ENCODE measurements at regions not wholly inside any gene's neighbourhood (a gene's known extent, or its start where the extent isn't known, plus 50 kb on each side); places are given as distances from the start of the nearest gene placed in this dataset.

DNA sequence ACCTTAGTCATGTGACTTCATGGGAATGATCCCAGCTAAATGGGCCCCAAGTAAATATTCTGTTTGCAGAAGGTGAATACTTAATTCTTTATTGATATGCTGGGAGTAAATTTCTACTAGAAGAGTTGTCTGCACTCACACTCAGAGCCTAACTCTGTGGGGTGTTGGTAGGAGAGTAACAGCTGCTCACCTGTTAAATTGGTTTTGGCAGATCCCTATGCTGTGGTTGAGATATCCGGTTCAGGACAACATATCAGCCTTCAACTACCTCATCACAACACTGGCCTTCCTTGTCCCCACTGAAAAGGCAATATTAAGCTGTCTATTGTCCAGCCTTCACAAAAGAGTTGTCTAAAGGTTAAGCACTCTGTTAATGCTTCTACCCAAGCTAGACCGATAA, 738.3 kb downstream of the INHBA start:
- DNase-seq (no peak), ATAC-seq (no peak)
- H3K27me3 Mint-ChIP-seq (ENCODE audit: low read depth): no peaks in the 10 kb centered on the region
- H3K9me3 Mint-ChIP-seq: no peaks in the 10 kb centered on the region
- H3K36me3 Mint-ChIP-seq (ENCODE audit: insufficient read depth): no peaks in the 10 kb centered on the region
- H3K4me1 Mint-ChIP-seq (ENCODE audit: low read depth): no peaks in the 10 kb centered on the region
- no peak overlapping the region for H3K4me3 Mint-ChIP-seq

DNA sequence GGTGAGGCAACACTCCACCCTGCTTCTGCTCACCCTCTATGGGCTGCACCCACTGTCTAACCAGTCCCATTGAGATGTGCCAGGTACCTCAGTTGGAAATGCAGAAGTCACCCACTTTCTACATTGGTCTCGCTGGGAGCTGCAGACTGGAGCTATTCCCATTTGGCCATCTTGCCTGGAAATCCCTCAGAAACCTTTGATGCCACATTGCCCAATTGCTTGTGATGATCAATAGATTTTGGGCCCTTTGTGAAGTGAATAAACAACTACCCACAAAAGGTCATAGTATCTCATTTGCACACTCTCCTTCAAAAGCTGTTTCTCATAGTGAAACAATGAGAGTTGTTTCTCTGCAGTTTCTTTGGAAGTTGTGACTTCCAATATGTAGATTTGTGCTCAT, 742.9 kb downstream of the INHBA start:
- DNase-seq (no peak), ATAC-seq (no peak)
- Mint-ChIP-seq H3K27me3 (ENCODE audit: low read depth) (no peaks in the 10 kb centered on the region), H3K4me1 (ENCODE audit: low read depth) (no peaks in the 10 kb centered on the region), H3K4me3 (no peak overlapping the region), H3K36me3 (ENCODE audit: insufficient read depth) (no peaks in the 10 kb centered on the region), H3K9me3 (peaks cover 10% of the 10 kb centered on the region)

GRCh38 chr7:40948239-40948638, 754.7 kb downstream of the INHBA start:
- DNase-seq (no peak), ATAC-seq (no peak)
- H3K36me3 Mint-ChIP-seq (ENCODE audit: insufficient read depth): no peaks in the 10 kb centered on the region
- no peaks in the 10 kb centered on the region for H3K4me1 Mint-ChIP-seq (ENCODE audit: low read depth)
- peaks cover 20% of the 10 kb centered on the region for H3K9me3 Mint-ChIP-seq
- H3K4me3 Mint-ChIP-seq: no peak overlapping the region
- H3K27me3 Mint-ChIP-seq (ENCODE audit: low read depth): no peaks in the 10 kb centered on the region

DNA sequence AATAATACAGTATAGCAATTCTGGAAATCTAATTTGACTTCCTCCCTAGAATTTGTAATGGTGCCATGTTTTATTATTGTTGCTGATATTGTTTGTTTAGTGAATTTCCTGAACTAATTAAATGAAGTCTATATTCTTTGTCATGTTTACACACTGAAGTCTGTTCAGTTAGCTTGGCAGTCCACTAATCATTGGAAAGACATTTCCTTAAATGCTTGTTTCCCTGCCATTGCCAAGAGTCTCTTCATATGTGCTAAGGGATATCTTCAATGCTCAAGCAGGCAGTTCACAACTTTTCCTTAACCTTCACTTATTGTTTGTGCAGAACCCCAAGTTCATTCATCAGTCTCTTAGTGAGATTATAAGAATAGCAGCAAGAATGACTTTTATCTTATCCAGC, 755.3 kb downstream of the INHBA start:
- H3K27me3 Mint-ChIP-seq (ENCODE audit: low read depth): no peaks in the 10 kb centered on the region
- DNase-seq (no peak), ATAC-seq (no peak)
- no peaks in the 10 kb centered on the region for H3K4me1 Mint-ChIP-seq (ENCODE audit: low read depth)
- peaks cover 21% of the 10 kb centered on the region for H3K9me3 Mint-ChIP-seq
- no peak overlapping the region for H3K4me3 Mint-ChIP-seq
- no peaks in the 10 kb centered on the region for H3K36me3 Mint-ChIP-seq (ENCODE audit: insufficient read depth)

GRCh38 chr7:40946549-40946948, 756.3 kb downstream of the INHBA start:
- Mint-ChIP-seq H3K4me1 (ENCODE audit: low read depth) (no peaks in the 10 kb centered on the region), H3K9me3 (peaks cover 28% of the 10 kb centered on the region), H3K4me3 (no peak overlapping the region), H3K27me3 (ENCODE audit: low read depth) (no peaks in the 10 kb centered on the region), H3K36me3 (ENCODE audit: insufficient read depth) (no peaks in the 10 kb centered on the region)
- ATAC-seq (no peak), DNase-seq (no peak)

DNA sequence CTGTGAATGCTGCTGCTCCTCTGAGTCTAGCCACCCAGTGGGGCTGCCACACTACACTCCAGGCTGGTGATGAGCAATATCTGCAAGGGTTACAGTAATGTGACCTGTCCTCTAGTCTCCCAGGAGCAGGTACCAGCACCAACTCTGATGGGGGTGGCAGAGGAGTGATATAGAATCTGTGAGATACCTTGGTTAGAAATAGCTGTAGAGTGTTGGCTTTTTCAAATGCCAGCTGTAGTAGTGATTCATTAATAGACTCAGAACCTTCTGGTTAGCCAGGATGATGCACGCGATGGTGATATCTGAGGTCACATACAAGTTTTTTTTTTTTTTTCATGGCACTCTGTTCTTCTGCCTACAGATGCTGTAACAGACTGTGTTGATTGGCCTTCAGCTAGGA, 757.1 kb downstream of the INHBA start:
- H3K4me1 Mint-ChIP-seq (ENCODE audit: low read depth): no peaks in the 10 kb centered on the region
- H3K4me3 Mint-ChIP-seq: no peak overlapping the region
- no peak for DNase-seq
- H3K27me3 Mint-ChIP-seq (ENCODE audit: low read depth): no peaks in the 10 kb centered on the region
- ATAC-seq: no peak
- no peaks in the 10 kb centered on the region for H3K36me3 Mint-ChIP-seq (ENCODE audit: insufficient read depth)
- peaks cover 30% of the 10 kb centered on the region for H3K9me3 Mint-ChIP-seq

GRCh38 chr7:40944981-40945585, 757.8 kb downstream of the INHBA start:
- no peak for DNase-seq
- Mint-ChIP-seq H3K27me3 (ENCODE audit: low read depth) (no peaks in the 10 kb centered on the region), H3K4me3 (no peak overlapping the region), H3K36me3 (ENCODE audit: insufficient read depth) (no peaks in the 10 kb centered on the region), H3K4me1 (ENCODE audit: low read depth) (no peaks in the 10 kb centered on the region), H3K9me3 (peaks cover 30% of the 10 kb centered on the region)
- ATAC-seq: no peak

DNA sequence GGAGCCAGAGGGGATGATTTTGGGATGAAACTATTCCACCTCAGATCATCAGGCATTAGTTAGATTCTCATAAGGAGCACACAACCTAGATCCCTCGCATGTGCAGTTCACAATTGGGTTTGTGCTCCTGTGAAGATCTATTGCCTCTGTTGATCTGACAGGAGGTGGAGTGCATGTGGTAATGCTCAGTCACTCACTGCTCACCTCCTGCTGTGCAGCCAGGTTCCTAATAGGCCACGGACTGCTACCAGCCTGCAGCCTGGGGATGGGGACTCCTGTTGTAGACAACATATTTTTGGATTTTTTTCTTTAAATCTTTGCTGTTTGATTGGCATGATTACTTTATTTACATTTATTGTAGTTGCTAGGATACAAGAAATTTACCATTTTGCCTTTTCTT, 765.0 kb downstream of the INHBA start:
- no peaks in the 10 kb centered on the region for H3K27me3 Mint-ChIP-seq (ENCODE audit: low read depth)
- no peaks in the 10 kb centered on the region for H3K36me3 Mint-ChIP-seq (ENCODE audit: insufficient read depth)
- DNase-seq (no peak), ATAC-seq (no peak)
- H3K4me3 Mint-ChIP-seq: no peak overlapping the region
- peaks cover 19% of the 10 kb centered on the region for H3K9me3 Mint-ChIP-seq
- H3K4me1 Mint-ChIP-seq (ENCODE audit: low read depth): no peaks in the 10 kb centered on the region

GRCh38 chr7:40935435-40935834, 767.5 kb downstream of the INHBA start:
- no peak for ATAC-seq
- no peak for DNase-seq
- Mint-ChIP-seq H3K4me3 (no peak overlapping the region), H3K4me1 (ENCODE audit: low read depth) (no peaks in the 10 kb centered on the region), H3K27me3 (ENCODE audit: low read depth) (no peaks in the 10 kb centered on the region), H3K9me3 (peaks cover 11% of the 10 kb centered on the region), H3K36me3 (ENCODE audit: insufficient read depth) (no peaks in the 10 kb centered on the region)

DNA sequence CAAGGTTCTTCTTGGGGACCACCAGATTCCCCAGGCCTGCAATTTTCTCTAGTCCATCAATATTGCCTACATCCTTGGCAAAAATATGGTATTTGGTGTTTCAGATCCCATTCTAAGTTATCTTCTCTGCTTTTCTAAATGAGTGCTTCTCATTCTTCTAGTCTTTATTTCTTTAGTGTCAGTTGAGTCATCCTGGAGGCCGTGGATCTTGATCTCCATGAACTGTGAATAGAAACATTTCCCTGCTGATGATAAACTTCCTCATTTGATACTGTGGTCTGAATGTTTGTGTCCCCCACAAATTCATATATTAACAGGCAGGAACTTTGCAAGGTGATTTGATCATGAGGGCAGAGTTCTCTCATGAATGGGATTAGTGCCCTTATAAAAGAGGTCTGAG, 779.3 kb downstream of the INHBA start:
- Mint-ChIP-seq H3K27me3 (ENCODE audit: low read depth) (no peaks in the 10 kb centered on the region), H3K36me3 (ENCODE audit: insufficient read depth) (no peaks in the 10 kb centered on the region), H3K9me3 (peaks cover 10% of the 10 kb centered on the region), H3K4me3 (no peak overlapping the region), H3K4me1 (ENCODE audit: low read depth) (no peaks in the 10 kb centered on the region)
- DNase-seq (no peak), ATAC-seq (no peak)

DNA sequence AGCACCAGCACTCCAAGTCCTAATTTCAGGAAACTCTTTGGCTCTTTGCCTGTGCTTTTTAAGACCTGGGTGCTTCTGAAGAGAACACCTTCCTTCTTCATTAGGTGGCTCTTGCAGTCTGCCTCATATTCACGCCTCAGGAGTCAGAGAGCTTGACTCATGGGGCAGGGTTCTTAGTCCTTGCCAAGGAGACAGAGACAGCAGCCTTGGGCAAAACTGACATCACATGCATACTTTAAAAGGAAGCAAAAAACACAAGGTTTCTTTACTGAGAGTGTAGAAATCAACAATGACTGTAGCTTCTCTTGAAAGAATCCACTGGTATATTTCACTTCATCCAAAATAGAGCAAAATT, 780.6 kb downstream of the INHBA start:
- no peak overlapping the region for H3K4me3 Mint-ChIP-seq
- no peaks in the 10 kb centered on the region for H3K27me3 Mint-ChIP-seq (ENCODE audit: low read depth)
- no peaks in the 10 kb centered on the region for H3K36me3 Mint-ChIP-seq (ENCODE audit: insufficient read depth)
- ATAC-seq: no peak
- DNase-seq: no peak
- H3K4me1 Mint-ChIP-seq (ENCODE audit: low read depth): no peaks in the 10 kb centered on the region
- H3K9me3 Mint-ChIP-seq: peaks cover 10% of the 10 kb centered on the region

- peaks cover 10% of the 10 kb centered on the region for H3K9me3 Mint-ChIP-seq
- ATAC-seq (no peak), DNase-seq (no peak)
- H3K4me1 Mint-ChIP-seq (ENCODE audit: low read depth): no peaks in the 10 kb centered on the region
- H3K4me3 Mint-ChIP-seq: no peak overlapping the region
- no peaks in the 10 kb centered on the region for H3K36me3 Mint-ChIP-seq (ENCODE audit: insufficient read depth)
- no peaks in the 10 kb centered on the region for H3K27me3 Mint-ChIP-seq (ENCODE audit: low read depth)
These were observed 781.1 kb downstream of the INHBA start for GRCh38 chr7:40921589-40922315.

DNA sequence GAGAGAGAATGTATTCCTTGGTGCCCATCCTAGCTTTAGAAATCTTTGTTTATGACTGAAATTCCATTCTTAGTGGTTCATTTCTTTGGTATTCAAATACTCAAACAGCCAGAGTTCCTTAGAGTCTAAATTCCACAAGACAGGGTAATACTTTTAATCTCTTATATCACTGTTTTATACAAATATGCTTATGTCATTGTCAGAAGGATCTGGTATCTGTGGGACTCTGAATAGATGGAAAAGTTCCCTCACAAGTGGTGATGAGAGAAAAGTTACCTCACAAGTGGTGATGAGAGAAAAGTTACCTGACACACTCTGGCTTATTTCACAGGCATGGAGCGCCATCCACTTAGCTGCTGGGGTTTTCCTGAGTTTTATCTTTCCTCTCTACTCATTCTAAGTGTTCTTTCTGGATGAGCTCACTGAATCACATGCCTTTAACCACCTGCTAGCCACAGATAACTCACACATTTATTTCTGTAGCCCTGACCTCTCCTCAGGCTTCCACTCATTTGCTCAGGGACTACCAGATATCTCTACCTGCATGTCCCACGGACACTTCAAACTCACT, 784.0 kb downstream of the SUGCT start:
- ATAC-seq (no peak), DNase-seq (no peak)
- no peaks in the 10 kb centered on the region for H3K27me3 Mint-ChIP-seq (ENCODE audit: low read depth)
- no peaks in the 10 kb centered on the region for H3K4me1 Mint-ChIP-seq (ENCODE audit: low read depth)
- H3K9me3 Mint-ChIP-seq: peaks cover 10% of the 10 kb centered on the region
- no peak overlapping the region for H3K4me3 Mint-ChIP-seq
- no peaks in the 10 kb centered on the region for H3K36me3 Mint-ChIP-seq (ENCODE audit: insufficient read depth)

DNA sequence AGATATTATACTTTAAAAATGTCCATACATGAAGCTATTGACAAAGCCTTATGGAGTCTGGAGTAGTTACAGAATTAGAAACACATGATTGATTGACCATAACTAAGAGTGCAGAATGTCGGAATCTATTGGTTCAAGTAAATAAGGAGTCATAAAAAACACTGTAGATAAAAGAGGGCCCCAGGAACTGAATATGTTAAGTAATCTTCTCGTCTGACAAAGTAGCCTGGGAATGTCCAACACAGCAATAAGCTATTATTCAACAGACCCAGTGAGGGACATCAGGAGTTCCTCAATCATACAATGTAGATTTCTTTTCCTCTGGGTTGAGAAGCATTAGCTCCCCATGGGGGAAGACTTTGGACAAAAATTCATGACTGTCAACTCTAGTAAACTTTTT, 782.0 kb downstream of the SUGCT start:
- no peak overlapping the region for H3K4me3 Mint-ChIP-seq
- H3K9me3 Mint-ChIP-seq: peaks cover 10% of the 10 kb centered on the region

DNA sequence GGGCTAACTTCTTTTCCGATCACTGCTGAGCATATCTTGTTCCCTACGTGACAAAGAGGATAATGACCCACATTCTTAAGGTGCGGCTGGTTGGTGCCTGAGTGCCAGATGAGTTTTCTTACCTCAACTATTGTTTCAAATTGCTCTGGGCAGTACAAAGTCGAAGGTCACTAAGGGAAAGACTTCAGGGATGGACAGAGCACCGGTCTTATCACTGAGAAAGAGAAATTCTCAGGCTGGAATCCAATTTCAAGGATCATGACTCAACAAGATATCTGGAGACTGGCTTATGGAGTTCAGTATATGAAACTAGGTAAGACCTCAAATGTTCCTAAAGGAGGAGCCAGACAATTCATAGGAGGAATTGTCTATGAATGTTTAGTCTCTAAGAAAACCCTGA, 780.3 kb downstream of the SUGCT start:
- DNase-seq: no peak
- Mint-ChIP-seq H3K27me3 (ENCODE audit: low read depth) (no peaks in the 10 kb centered on the region), H3K36me3 (ENCODE audit: insufficient read depth) (no peaks in the 10 kb centered on the region), H3K4me3 (no peak overlapping the region), H3K4me1 (ENCODE audit: low read depth) (no peaks in the 10 kb centered on the region), H3K9me3 (peaks cover 10% of the 10 kb centered on the region)
- no peak for ATAC-seq

More for the DNA sequence above, 782.0 kb downstream of the SUGCT start:
- H3K36me3 Mint-ChIP-seq (ENCODE audit: insufficient read depth): no peaks in the 10 kb centered on the region
- ATAC-seq (no peak), DNase-seq (no peak)
- no peaks in the 10 kb centered on the region for H3K4me1 Mint-ChIP-seq (ENCODE audit: low read depth)
- no peaks in the 10 kb centered on the region for H3K27me3 Mint-ChIP-seq (ENCODE audit: low read depth)

Measured in activated T-cell treated with anti-CD3 and anti-CD28 coated beads, Interleukin-2, amount 50 U/mL, for 4 hours (primary cell).